ENCODE measurements at regions not wholly inside any gene's neighbourhood (a gene's known extent, or its start where the extent isn't known, plus 50 kb on each side); places are given as distances from the start of the nearest gene placed in this dataset.

DNA sequence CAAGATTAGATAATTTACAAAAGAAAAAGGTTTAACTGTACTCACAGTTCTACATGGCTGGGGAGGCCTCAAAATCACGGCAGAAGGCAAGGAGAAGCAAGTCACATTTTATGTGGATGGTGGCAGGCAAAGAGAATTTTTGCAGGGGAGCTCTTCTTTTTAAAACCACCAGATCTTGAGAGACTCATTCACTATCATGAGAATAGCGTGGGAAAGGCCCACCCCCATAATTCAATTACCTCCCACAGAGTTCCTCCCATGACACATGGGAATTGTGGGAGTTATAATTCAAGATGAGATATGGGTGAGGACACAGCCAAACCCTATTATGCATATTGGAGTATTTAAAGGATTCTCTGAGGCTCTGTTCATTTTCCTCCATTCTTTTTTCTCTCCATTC lies 138.7 kb upstream of the CADM2 start:
- no peak overlapping the region for H2AFZ ChIP-seq (ENCODE audit: low read depth, low read length)
- H3K27me3 ChIP-seq (ENCODE audit: low read depth, low read length), result no peaks in the 10 kb centered on the region
- no peak overlapping the region for H3K27ac ChIP-seq (ENCODE audit: low read length)
- no peaks in the 10 kb centered on the region for H3K4me1 ChIP-seq (ENCODE audit: low read length)
- H3K9ac ChIP-seq (ENCODE audit: low read length), result no peak overlapping the region
- H3K4me2 ChIP-seq (ENCODE audit: low read length), result no peak overlapping the region
- no peaks in the 10 kb centered on the region for H3K79me2 ChIP-seq (ENCODE audit: low read length)
- no peak overlapping the region for H3K4me3 ChIP-seq (ENCODE audit: low read length)
- no peaks in the 10 kb centered on the region for H4K20me1 ChIP-seq (ENCODE audit: insufficient read depth, low read length)
- TF ChIP-seq EZH2phosphoT487 (IDR thresholded peaks at IDR 0.05; ENCODE audit: low read depth), result no peak
- TF ChIP-seq CTCF (IDR thresholded peaks at IDR 0.05; ENCODE audit: low read depth, low read length), result no peak
- 0 out of 2 replicates have a peak, but pooled peaks cover 3% of the 10 kb centered on the region for H3K9me3 ChIP-seq (ENCODE audit: insufficient read depth, low read length)
- H3K36me3 ChIP-seq (replicated peaks; ENCODE audit: low read depth, low read length), result no peaks in the 10 kb centered on the region

- Histone ChIP-seq H3K4me1 (ENCODE audit: low read length) (no peaks in the 10 kb centered on the region), H3K9me3 (ENCODE audit: insufficient read depth, low read length) (0 out of 2 replicates have a peak, but pooled peaks cover 3% of the 10 kb centered on the region), H3K4me3 (ENCODE audit: low read length) (no peak overlapping the region), H3K27me3 (ENCODE audit: low read depth, low read length) (no peaks in the 10 kb centered on the region), H4K20me1 (ENCODE audit: insufficient read depth, low read length) (no peaks in the 10 kb centered on the region), H3K79me2 (ENCODE audit: low read length) (no peaks in the 10 kb centered on the region), H2AFZ (ENCODE audit: low read depth, low read length) (no peak overlapping the region), H3K4me2 (ENCODE audit: low read length) (no peak overlapping the region), H3K27ac (ENCODE audit: low read length) (no peak overlapping the region), H3K9ac (ENCODE audit: low read length) (no peak overlapping the region), H3K36me3 (replicated peaks; ENCODE audit: low read depth, low read length) (no peaks in the 10 kb centered on the region)
- no peak for TF ChIP-seq CTCF (IDR thresholded peaks at IDR 0.05; ENCODE audit: low read depth, low read length)
- TF ChIP-seq EZH2phosphoT487 (IDR thresholded peaks at IDR 0.05; ENCODE audit: low read depth), result no peak
These were observed 137.9 kb upstream of the CADM2 start for GRCh38 chr3:84820906-84821305.

- Histone ChIP-seq H3K9me3 (ENCODE audit: insufficient read depth, low read length) (no peaks in the 10 kb centered on the region), H3K9ac (ENCODE audit: low read length) (no peak overlapping the region), H3K4me1 (ENCODE audit: low read length) (no peaks in the 10 kb centered on the region), H3K4me3 (ENCODE audit: low read length) (no peak overlapping the region), H3K27ac (ENCODE audit: low read length) (no peak overlapping the region), H3K79me2 (ENCODE audit: low read length) (no peaks in the 10 kb centered on the region), H3K36me3 (replicated peaks; ENCODE audit: low read depth, low read length) (no peaks in the 10 kb centered on the region), H3K4me2 (ENCODE audit: low read length) (no peak overlapping the region), H4K20me1 (ENCODE audit: insufficient read depth, low read length) (no peaks in the 10 kb centered on the region), H3K27me3 (ENCODE audit: low read depth, low read length) (no peaks in the 10 kb centered on the region), H2AFZ (ENCODE audit: low read depth, low read length) (no peak overlapping the region)
- TF ChIP-seq EZH2phosphoT487 (IDR thresholded peaks at IDR 0.05; ENCODE audit: low read depth) (no peak), CTCF (IDR thresholded peaks at IDR 0.05; ENCODE audit: low read depth, low read length) (peak; percentile 50)
These were observed 133.0 kb upstream of the CADM2 start for GRCh38 chr3:84825817-84826216.

- H3K9ac ChIP-seq (ENCODE audit: low read length), result no peak overlapping the region
- no peaks in the 10 kb centered on the region for H3K79me2 ChIP-seq (ENCODE audit: low read length)
- H3K4me1 ChIP-seq (ENCODE audit: low read length), result no peaks in the 10 kb centered on the region
- peaks cover 5% of the 10 kb centered on the region; the same call in 1 of the 2 replicates for H3K9me3 ChIP-seq (ENCODE audit: insufficient read depth, low read length)
- H3K27me3 ChIP-seq (ENCODE audit: low read depth, low read length), result no peaks in the 10 kb centered on the region
- H3K4me3 ChIP-seq (ENCODE audit: low read length), result no peak overlapping the region
- H3K27ac ChIP-seq (ENCODE audit: low read length), result no peak overlapping the region
- H4K20me1 ChIP-seq (ENCODE audit: insufficient read depth, low read length), result no peaks in the 10 kb centered on the region
- H3K4me2 ChIP-seq (ENCODE audit: low read length), result no peak overlapping the region
- no peak overlapping the region for H2AFZ ChIP-seq (ENCODE audit: low read depth, low read length)
- TF ChIP-seq CTCF (IDR thresholded peaks at IDR 0.05; ENCODE audit: low read depth, low read length) (no peak), EZH2phosphoT487 (IDR thresholded peaks at IDR 0.05; ENCODE audit: low read depth) (no peak)
- H3K36me3 ChIP-seq (replicated peaks; ENCODE audit: low read depth, low read length), result no peaks in the 10 kb centered on the region
These were observed 128.3 kb upstream of the CADM2 start for GRCh38 chr3:84830476-84830875.
